ENCODE measurements at regions not wholly inside any gene's neighbourhood (a gene's known extent, or its start where the extent isn't known, plus 50 kb on each side); places are given as distances from the start of the nearest gene placed in this dataset.

DNA sequence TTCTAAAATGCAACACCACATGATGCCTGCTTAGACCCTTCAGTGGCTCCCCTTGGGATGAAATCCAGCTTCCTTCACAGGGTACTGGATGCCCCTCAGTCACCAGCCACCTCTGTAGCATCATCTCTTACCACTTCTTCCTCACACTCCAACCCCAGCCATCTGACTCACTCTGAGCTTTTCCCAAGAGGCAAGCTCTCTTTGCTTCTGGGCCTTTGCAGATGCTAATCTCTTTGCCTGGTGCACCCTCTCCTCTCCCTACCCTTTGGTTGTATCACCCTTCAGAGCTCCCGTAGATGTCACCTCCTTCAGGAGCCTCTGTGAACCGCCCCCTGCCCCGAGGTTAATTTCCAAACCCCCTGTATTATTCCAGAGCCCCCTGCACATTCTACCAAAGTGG is 164.8 kb upstream of the ZC3H12A start:
- H3K4me3 ChIP-seq (ENCODE audit: low read length), result no peak overlapping the region
- TF ChIP-seq, protein P1, sequence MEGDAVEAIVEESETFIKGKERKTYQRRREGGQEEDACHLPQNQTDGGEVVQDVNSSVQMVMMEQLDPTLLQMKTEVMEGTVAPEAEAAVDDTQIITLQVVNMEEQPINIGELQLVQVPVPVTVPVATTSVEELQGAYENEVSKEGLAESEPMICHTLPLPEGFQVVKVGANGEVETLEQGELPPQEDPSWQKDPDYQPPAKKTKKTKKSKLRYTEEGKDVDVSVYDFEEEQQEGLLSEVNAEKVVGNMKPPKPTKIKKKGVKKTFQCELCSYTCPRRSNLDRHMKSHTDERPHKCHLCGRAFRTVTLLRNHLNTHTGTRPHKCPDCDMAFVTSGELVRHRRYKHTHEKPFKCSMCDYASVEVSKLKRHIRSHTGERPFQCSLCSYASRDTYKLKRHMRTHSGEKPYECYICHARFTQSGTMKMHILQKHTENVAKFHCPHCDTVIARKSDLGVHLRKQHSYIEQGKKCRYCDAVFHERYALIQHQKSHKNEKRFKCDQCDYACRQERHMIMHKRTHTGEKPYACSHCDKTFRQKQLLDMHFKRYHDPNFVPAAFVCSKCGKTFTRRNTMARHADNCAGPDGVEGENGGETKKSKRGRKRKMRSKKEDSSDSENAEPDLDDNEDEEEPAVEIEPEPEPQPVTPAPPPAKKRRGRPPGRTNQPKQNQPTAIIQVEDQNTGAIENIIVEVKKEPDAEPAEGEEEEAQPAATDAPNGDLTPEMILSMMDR (IDR thresholded peaks at IDR 0.05; ENCODE audit: insufficient read depth, low read depth, low read length, missing control alignments), result no peak
- DNase-seq (ENCODE audit: low read depth), result no peak

DNA sequence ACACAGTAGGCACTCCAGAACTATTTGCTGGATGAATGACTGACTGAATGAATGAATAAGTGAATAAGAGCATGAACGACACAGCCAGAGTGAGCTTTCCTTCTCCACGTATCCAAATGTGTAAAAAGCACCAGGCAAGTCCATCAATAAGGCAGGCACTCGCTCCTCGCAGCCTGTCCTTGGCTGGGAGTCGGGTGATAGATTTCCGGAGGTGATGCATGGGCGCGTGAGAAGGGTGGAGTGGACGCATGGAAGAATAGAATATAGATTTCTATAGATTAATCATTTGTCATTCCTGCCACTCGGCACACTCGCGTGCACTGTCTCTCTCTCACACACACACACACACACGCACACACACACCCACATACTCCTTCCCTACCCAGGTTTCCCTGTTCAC is 164.3 kb upstream of the ZC3H12A start:
- no peak overlapping the region for H3K4me3 ChIP-seq (ENCODE audit: low read length)
- DNase-seq (ENCODE audit: low read depth), result no peak
- TF ChIP-seq, protein P1 (IDR thresholded peaks at IDR 0.05; ENCODE audit: insufficient read depth, low read depth, low read length, missing control alignments), result no peak

DNA sequence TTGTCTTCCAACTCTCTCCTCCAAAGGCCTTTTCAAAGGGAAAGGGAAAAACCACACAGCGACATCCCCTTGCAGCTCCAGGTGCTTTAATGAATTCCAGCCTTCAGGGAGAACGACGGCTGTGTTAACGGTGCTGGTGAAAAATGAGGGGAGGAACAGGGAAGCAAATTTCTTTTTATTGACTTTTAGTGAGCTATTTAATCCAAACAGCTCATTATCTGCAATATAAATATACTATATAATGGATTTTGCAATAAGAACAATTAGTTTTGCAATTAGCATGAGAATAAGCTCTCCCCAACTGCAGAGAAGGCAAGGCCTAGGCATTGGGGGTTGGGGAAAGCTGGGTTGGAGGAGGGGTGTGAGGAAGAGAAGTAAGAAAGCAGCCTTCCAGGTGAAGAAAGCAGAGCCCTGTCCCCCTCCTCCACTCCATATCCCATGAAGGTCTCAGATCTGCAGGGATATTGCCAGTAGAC is 159.0 kb upstream of the ZC3H12A start:
- H3K4me3 ChIP-seq (ENCODE audit: low read length), result no peak overlapping the region
- DNase-seq (ENCODE audit: low read depth), result no peak
- TF ChIP-seq, protein P1 (IDR thresholded peaks at IDR 0.05; ENCODE audit: insufficient read depth, low read depth, low read length, missing control alignments), result no peak

DNA sequence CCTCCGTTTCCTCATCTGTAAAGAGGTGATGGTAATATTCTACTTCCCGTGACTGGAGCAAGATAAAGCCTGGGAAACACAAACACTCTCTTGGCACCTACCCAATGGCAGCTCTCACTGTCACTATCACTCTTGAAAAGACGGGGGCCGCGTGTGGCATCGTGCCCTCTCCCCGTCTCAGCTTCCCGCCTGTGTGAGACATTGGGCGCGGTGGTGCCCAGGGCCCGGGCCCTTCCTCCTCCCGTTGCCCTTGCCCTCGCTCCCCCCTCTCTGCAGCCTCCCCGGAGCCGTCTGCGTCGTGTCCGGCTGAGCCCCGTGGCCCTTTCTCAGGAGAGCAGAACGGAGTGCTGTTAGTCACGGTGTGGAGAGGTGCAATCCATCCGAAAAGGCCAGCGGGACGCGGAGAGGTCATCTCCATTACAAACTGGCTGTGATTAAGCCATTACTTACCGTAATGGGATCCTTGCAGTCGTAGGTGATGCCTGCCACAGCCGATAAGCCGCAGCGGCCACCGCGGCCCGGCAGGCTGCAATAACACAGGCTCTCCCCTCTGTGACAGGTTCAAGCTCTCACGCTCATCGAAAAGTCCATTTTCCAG is 156.4 kb upstream of the ZC3H12A start:
- H3K4me3 ChIP-seq (ENCODE audit: low read length), result no peak overlapping the region
- DNase-seq (ENCODE audit: low read depth), result no peak
- TF ChIP-seq, protein P1 (IDR thresholded peaks at IDR 0.05; ENCODE audit: insufficient read depth, low read depth, low read length, missing control alignments), result no peak

DNA sequence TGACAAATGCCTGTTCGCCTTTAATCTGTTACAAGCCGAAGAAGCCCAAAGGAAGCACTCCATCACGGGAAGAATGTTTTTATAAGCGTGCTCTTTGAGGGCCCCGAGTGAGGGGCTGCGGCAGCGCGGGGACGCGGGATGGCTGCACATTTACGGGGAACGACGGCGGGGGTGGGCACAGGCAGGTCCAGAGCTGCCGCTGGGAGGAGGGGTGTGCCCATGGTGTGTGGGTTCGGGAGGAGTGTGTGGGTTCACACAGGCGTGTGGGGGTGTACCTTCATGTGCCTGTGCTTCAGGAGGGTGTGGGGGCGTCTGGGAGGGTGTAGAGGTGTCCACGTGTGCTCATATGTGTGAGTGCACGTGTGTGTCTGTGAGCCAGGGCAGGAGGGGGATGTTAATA is 155.9 kb upstream of the ZC3H12A start:
- no peak for DNase-seq (ENCODE audit: low read depth)
- TF ChIP-seq, protein P1 (IDR thresholded peaks at IDR 0.05; ENCODE audit: insufficient read depth, low read depth, low read length, missing control alignments), result no peak

DNA sequence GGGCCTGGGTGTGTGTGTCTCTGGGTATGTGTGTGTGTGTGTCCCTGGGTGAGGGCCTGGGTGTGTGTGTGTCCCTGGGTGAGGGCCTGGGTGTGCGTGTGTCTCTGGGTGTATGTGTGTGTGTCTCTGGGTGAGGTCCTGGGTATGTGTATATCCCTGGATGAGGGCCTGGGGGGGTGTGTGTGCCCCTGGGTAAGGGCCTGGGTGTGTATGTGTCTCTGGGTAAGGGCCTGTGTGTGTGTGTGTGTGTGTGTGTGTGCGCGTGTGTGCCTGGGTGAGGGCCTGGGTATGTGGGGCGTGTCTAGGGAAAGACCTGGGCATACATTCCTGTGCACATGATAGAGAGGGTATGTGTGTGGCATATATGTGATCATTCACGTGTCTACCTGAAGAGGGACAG is 155.1 kb upstream of the ZC3H12A start:
- DNase-seq (ENCODE audit: low read depth), result no peak
- H3K4me3 ChIP-seq (ENCODE audit: low read length), result no peak overlapping the region
- TF ChIP-seq, protein P1 (IDR thresholded peaks at IDR 0.05; ENCODE audit: insufficient read depth, low read depth, low read length, missing control alignments), result no peak

More for the DNA sequence above, 155.9 kb upstream of the ZC3H12A start:
- no peak overlapping the region for H3K4me3 ChIP-seq (ENCODE audit: low read length)
